ENCODE measurements at regions not wholly inside any gene's neighbourhood (a gene's known extent, or its start where the extent isn't known, plus 50 kb on each side); places are given as distances from the start of the nearest gene placed in this dataset.

GRCh38 chr10:33010132-33011037, 52.4 kb upstream of the ITGB1 start:
- TF ChIP-seq ZBTB8A (tag by site-specific recombination; IDR thresholded peaks at IDR 0.05), result no peak
- no peak for TF ChIP-seq CTCF (tag by site-specific recombination; IDR thresholded peaks at IDR 0.05)
- TF ChIP-seq ZNF501 (tag by site-specific recombination; IDR thresholded peaks at IDR 0.05), result no peak
- no peak for TF ChIP-seq ZNF274 (IDR thresholded peaks at IDR 0.05; ENCODE audit: low read length)
- TF ChIP-seq ZNF274 (tag by site-specific recombination; IDR thresholded peaks at IDR 0.05; ENCODE audit: borderline replicate concordance), result no peak
- no peak for TF ChIP-seq ELK4 (IDR thresholded peaks at IDR 0.05; ENCODE audit: borderline replicate concordance, low read depth, low read length)

Measured in HEK293 (cell line).